Body of pancreas (tissue), 4 donors: ENCODE measurements at regions not wholly inside any gene's neighbourhood (a gene's known extent, or its start where the extent isn't known, plus 50 kb on each side); places are given as distances from the start of the nearest gene placed in this dataset.
"Not testable (repeated sequence)": the region's sequence is repeated elsewhere in the genome, so short reads cannot be mapped to it uniquely, and the experiment has no call there.

ENCODE experiments used
- CTCF ChIP-seq, 7 experiments: fragments of 450-650 bp in 4 of 7; fragments of 200-600 bp in 3 of 7; sonication (generic) in 3 of 7; IDR thresholded peaks; one replicate each; pipeline ENCODE4 v1.5.1; 2016 to 2019; ENCODE audit warnings: antibody characterized with exemption in 7 of 7
- POLR2A ChIP-seq, 3 donors: fragments of 450-650 bp; IDR thresholded peaks; one replicate each; pipeline ENCODE4 v1.6.1; 2016; ENCODE audit warnings: antibody characterized with exemption in 3 of 3, mild to moderate bottlenecking in 2 of 3

- TF ChIP-seq CTCF, POLR2A (IDR thresholded peaks at IDR 0.05): not testable (repeated sequence)
Measured at GRCh38 chr7:142564125-142564524, 185.1 kb upstream of the PRSS1 start.
